ENCODE measurements at regions not wholly inside any gene's neighbourhood (a gene's known extent, or its start where the extent isn't known, plus 50 kb on each side); places are given as distances from the start of the nearest gene placed in this dataset.

- Histone ChIP-seq H2BK15ac (ENCODE audit: low read depth, low read length) (no peak overlapping the region), H3K79me1 (ENCODE audit: low read depth in 1 of 2, low read length in 2 of 2) (no peaks in the 10 kb centered on the region), H3K18ac (ENCODE audit: low read depth, low read length) (peak overlapping the region; percentile 67; the same call in 1 of the 2 replicates), H2BK120ac (ENCODE audit: low read depth, low read length) (peak overlapping the region; percentile 74; the same call in 1 of the 2 replicates), H3K4me3 (ENCODE audit: insufficient read depth, low read depth, low read length) (no peak overlapping the region), H2AFZ (replicated peaks; ENCODE audit: low read length, poor library complexity) (no peak overlapping the region), H3K27ac (ENCODE audit: insufficient read depth, low read length) (no peak overlapping the region), H3K56ac (ENCODE audit: extremely low read depth, insufficient read depth, low read length) (no peak overlapping the region), H3K36me3 (ENCODE audit: control insufficient read depth, insufficient read depth, low read length) (no peaks in the 10 kb centered on the region), H3K23ac (ENCODE audit: low read depth, low read length) (no peak overlapping the region), H3K9me3 (ENCODE audit: control insufficient read depth, insufficient read depth, low read length) (no peaks in the 10 kb centered on the region), H3K27me3 (ENCODE audit: control insufficient read depth, insufficient read depth, low read length) (no peaks in the 10 kb centered on the region), H3K9ac (ENCODE audit: low read depth, low read length) (no peak overlapping the region), H3K4me1 (ENCODE audit: control insufficient read depth, insufficient read depth, low read length) (peaks cover 2% of the 10 kb centered on the region; the same call in 1 of the 2 replicates), H3K4ac (ENCODE audit: low read depth, low read length) (no peak overlapping the region), H4K20me1 (ENCODE audit: insufficient read depth, low read length) (no peaks in the 10 kb centered on the region), H2AK5ac (ENCODE audit: low read depth, low read length) (no peak overlapping the region), H3K9me1 (ENCODE audit: insufficient read depth, low read length) (no peaks in the 10 kb centered on the region), H2AK9ac (replicated peaks; ENCODE audit: low read depth, low read length, poor library complexity) (no peak overlapping the region), H4K91ac (ENCODE audit: insufficient read depth, low read depth, low read length) (no peak overlapping the region), H4K8ac (ENCODE audit: low read depth in 2 of 2, low read length in 2 of 2) (no peak overlapping the region), H2BK20ac (ENCODE audit: low read depth, low read length) (no peak overlapping the region), H2BK5ac (ENCODE audit: low read depth, low read length, poor library complexity, severe bottlenecking) (peak overlapping the region; percentile 53), H3K4me2 (ENCODE audit: low read depth, low read length) (peak overlapping the region; percentile 47; the same call in 1 of the 2 replicates), H3K14ac (replicated peaks; ENCODE audit: low read depth, low read length) (no peak overlapping the region; the same call in 1 of the 2 replicates), H4K5ac (ENCODE audit: low read depth, low read length) (no peak overlapping the region)
- ChIA-PET POLR2A (ENCODE audit: unreplicated experiment) (no interaction called here), CTCF (no interaction called here)
- peak; percentile 98 for ATAC-seq (ENCODE audit: low read depth)
- in situ Hi-C loops (cut with MboI; ENCODE audit: low sequenced_read_pairs) (no loop called here), intact Hi-C loops (cut with micrococcal nuclease) (loop anchor here (5.0 kb wide), 1 partner anchor 352 kb away; no protein-coding TSS in a partner anchor), dilution Hi-C loops (cut with HindIII; ENCODE audit: low sequenced_read_pairs, unreplicated experiment) (no loop called here)
- WGBS, 2 experiments (ENCODE audit: extremely low coverage in 2 of 2, insufficient read length in 1 of 2), result 0% methylated on average over 1 of the region's 2 CpGs; no CpG with 5 or more reads in 1 of the 2 experiments
- DNase-seq, result peak; percentile 92
- BruUV-seq (replicated peaks), result no TSS peak
- TF ChIP-seq, protein P1, sequence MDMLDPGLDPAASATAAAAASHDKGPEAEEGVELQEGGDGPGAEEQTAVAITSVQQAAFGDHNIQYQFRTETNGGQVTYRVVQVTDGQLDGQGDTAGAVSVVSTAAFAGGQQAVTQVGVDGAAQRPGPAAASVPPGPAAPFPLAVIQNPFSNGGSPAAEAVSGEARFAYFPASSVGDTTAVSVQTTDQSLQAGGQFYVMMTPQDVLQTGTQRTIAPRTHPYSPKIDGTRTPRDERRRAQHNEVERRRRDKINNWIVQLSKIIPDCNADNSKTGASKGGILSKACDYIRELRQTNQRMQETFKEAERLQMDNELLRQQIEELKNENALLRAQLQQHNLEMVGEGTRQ (IDR thresholded peaks at IDR 0.05; ENCODE audit: low read depth, low read length), result no peak
- TF ChIP-seq RAD21 (IDR thresholded peaks at IDR 0.05; ENCODE audit: low read length) (no peak), CTCF (conservative IDR thresholded peaks at IDR 0.05; ENCODE audit: low read depth, low read length) (no peak), MAZ (IDR thresholded peaks at IDR 0.05; ENCODE audit: borderline replicate concordance, low read depth, low read length) (no peak), NFE2L2 (IDR thresholded peaks at IDR 0.05; ENCODE audit: low read depth, low read length) (no peak), MAFK (IDR thresholded peaks at IDR 0.05; ENCODE audit: low read depth, low read length) (no peak), CHD1 (IDR thresholded peaks at IDR 0.05; ENCODE audit: low read depth, low read length) (no peak), SMC3 (IDR thresholded peaks at IDR 0.05; ENCODE audit: low read depth, low read length) (no peak), POLR2A (IDR thresholded peaks at IDR 0.05; ENCODE audit: low read depth, low read length) (no peak), MXI1 (IDR thresholded peaks at IDR 0.05; ENCODE audit: borderline replicate concordance, low read depth, low read length) (no peak), BHLHE40 (IDR thresholded peaks at IDR 0.05; ENCODE audit: low read depth, low read length) (no peak), RFX5 (IDR thresholded peaks at IDR 0.05; ENCODE audit: low read depth, low read length) (no peak), CEBPB (IDR thresholded peaks at IDR 0.05; ENCODE audit: low read depth, low read length) (no peak), RCOR1 (IDR thresholded peaks at IDR 0.05; ENCODE audit: insufficient replicate concordance, low read length) (no peak), FOS (IDR thresholded peaks at IDR 0.05; ENCODE audit: low read depth, low read length) (no peak)
- TF ChIP-seq, protein P2, sequence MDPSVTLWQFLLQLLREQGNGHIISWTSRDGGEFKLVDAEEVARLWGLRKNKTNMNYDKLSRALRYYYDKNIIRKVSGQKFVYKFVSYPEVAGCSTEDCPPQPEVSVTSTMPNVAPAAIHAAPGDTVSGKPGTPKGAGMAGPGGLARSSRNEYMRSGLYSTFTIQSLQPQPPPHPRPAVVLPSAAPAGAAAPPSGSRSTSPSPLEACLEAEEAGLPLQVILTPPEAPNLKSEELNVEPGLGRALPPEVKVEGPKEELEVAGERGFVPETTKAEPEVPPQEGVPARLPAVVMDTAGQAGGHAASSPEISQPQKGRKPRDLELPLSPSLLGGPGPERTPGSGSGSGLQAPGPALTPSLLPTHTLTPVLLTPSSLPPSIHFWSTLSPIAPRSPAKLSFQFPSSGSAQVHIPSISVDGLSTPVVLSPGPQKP (IDR thresholded peaks at IDR 0.05; ENCODE audit: borderline replicate concordance, low read depth, low read length), result no peak
Measured at GRCh38 chr4:156615066-156615531, 356.5 kb downstream of the PDGFC start.
